Prostate gland (tissue), 2 donors: ENCODE measurements at regions not wholly inside any gene's neighbourhood (a gene's known extent, or its start where the extent isn't known, plus 50 kb on each side); places are given as distances from the start of the nearest gene placed in this dataset.

Experiments used
- DNase-seq: peaks from one replicate; pipeline ENCODE4 v3.0.0-alpha.2; 2019; ENCODE audit warnings: low spot score
- H3K27ac ChIP-seq, 2 donors: fragments of 200-600 bp; sonication (generic); 2 replicates each; pipeline ENCODE4 v1.5.1; 2017 to 2019
- H3K27me3 ChIP-seq: fragments of 200-600 bp; sonication (generic); replicated peaks from 2 replicates; pipeline ENCODE4 v1.5.1; 2019; ENCODE audit not compliant: insufficient read depth
- H3K36me3 ChIP-seq, 2 donors: fragments of 200-600 bp; sonication (generic); 1 replicate in 1 of 2; 2 replicates in 1 of 2; pipeline versions ENCODE4 v1.5.1 to v1.8.1; 2017 to 2019
- H3K4me1 ChIP-seq: fragments of 200-600 bp; sonication (generic); replicated peaks from 2 replicates; pipeline ENCODE4 v1.5.1; 2019
- H3K4me3 ChIP-seq, 2 donors: fragments of 200-600 bp; sonication (generic); 2 replicates each; pipeline ENCODE4 v1.5.1; 2017 to 2019
- H3K9me3 ChIP-seq: fragments of 200-600 bp; sonication (generic); 2 replicates; pipeline ENCODE4 v1.5.1; 2017
- CTCF ChIP-seq, 4 experiments: fragments of 200-600 bp in 2 of 4; fragments of 450-650 bp in 2 of 4; sonication (generic) in 2 of 4; IDR thresholded peaks; 1 replicate in 3 of 4; 2 replicates in 1 of 4; pipeline ENCODE4 v1.5.1; 2016 to 2019; ENCODE audit warnings: antibody characterized with exemption in 4 of 4, mild to moderate bottlenecking in 2 of 4, moderate library complexity in 2 of 4
- POLR2A ChIP-seq: fragments of 450-650 bp; IDR thresholded peaks from one replicate; pipeline ENCODE4 v1.6.1; 2016; ENCODE audit warnings: antibody characterized with exemption, mild to moderate bottlenecking
- POLR2AphosphoS5 ChIP-seq: sonication (generic); formaldehyde crosslinking; IDR thresholded peaks from one replicate; pipeline ENCODE4 v1.6.1; 2017; ENCODE audit warnings: antibody characterized with exemption
- WGBS: methylation state at CpG from one replicate; pipeline ENCODE4 v1.1.5; 2018; 5-methylcytosine and 5-hydroxymethylcytosine counted together
- intact Hi-C: fragments of 100-400 bp; cut with DNase I; formaldehyde crosslinking; loops from one replicate; pipeline ENCODE4 v1.14.2; 2022

GRCh38 chr13:107067381-107067780 is 499.4 kb upstream of the ARGLU1 start:
- Histone ChIP-seq H3K4me3 (no peak overlapping the region), H3K9me3 (no peaks in the 10 kb centered on the region), H3K27me3 (no peaks in the 10 kb centered on the region), H3K36me3 (no peaks in the 10 kb centered on the region), H3K27ac (no peak overlapping the region), H3K4me1 (no peaks in the 10 kb centered on the region)
- intact Hi-C loops, result no loop called here
- TF ChIP-seq POLR2AphosphoS5 (no peak), CTCF (IDR thresholded peaks at IDR 0.05) (no peak), POLR2A (no peak)
- WGBS, result 96% methylated on average over 4 of the region's 4 CpGs
- no peak for DNase-seq

GRCh38 chr13:107066355-107066754 is 498.4 kb upstream of the ARGLU1 start:
- TF ChIP-seq POLR2AphosphoS5 (no peak), CTCF (IDR thresholded peaks at IDR 0.05) (no peak), POLR2A (no peak)
- 98% methylated on average over 3 of the region's 3 CpGs for WGBS
- no peaks in the 10 kb centered on the region for H3K36me3 ChIP-seq
- H3K4me3 ChIP-seq, result no peak overlapping the region
- H3K9me3 ChIP-seq, result no peaks in the 10 kb centered on the region
- intact Hi-C loops, result no loop called here
- no peak for DNase-seq
- no peak overlapping the region for H3K27ac ChIP-seq
- no peaks in the 10 kb centered on the region for H3K4me1 ChIP-seq
- no peaks in the 10 kb centered on the region for H3K27me3 ChIP-seq

DNA sequence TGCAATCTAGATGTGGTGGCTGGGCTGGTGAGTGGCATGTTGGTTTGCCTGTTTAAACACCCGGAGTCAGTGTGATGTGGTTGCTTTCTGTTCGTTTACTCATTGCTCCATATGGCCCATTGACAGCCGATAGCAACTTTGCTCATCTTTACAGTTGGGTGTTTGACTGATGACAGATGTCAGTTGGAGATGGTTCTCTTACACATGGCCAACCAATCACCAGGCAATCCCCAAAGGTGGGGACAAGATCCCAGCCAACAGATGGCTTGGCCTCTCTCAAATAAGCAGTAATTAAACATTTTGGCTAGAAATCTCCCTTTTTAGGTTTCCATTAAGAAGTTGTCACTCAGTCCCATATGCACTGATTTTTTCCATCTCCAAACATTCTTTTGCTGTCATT is 497.1 kb upstream of the ARGLU1 start:
- 82% methylated on average over 3 of the region's 3 CpGs for WGBS
- H3K4me1 ChIP-seq, result no peaks in the 10 kb centered on the region
- no peaks in the 10 kb centered on the region for H3K27me3 ChIP-seq
- DNase-seq, result no peak
- H3K36me3 ChIP-seq, result no peaks in the 10 kb centered on the region
- no peaks in the 10 kb centered on the region for H3K9me3 ChIP-seq
- intact Hi-C loops, result no loop called here
- no peak overlapping the region for H3K4me3 ChIP-seq
- TF ChIP-seq POLR2A, result no peak
- TF ChIP-seq POLR2AphosphoS5, result no peak
- no peak for TF ChIP-seq CTCF (IDR thresholded peaks at IDR 0.05)
- no peak overlapping the region for H3K27ac ChIP-seq

DNA sequence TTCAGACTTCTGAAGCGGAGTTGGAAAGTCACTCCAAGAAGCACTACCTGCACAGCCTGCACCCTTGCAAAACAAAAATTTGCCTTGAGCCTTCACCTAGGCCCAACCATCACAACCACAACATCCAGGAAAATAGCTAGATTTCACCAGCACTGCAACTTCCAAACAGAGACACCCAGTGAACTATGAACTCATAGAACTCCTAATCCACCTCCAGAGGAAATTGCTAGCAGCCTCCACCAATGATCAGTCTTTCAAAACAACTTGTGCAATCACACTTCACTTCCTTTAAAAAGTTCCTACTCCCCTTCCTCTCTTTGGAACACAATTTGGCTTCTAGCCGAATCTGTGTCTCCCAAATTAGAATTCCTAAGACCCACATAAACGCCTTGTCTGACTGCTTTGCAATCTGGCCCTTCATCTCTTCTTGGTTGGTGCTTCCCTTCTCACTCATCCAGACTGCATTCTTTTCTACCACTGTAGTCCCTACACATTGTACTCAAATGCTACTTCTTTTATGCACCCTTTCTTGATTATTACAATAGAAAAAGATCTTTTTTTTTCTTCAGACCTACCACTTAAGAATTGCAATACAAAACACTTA is 489.2 kb upstream of the ARGLU1 start:
- Histone ChIP-seq H3K36me3 (no peaks in the 10 kb centered on the region), H3K27me3 (no peaks in the 10 kb centered on the region), H3K4me1 (no peaks in the 10 kb centered on the region), H3K4me3 (no peak overlapping the region), H3K27ac (no peak overlapping the region), H3K9me3 (no peaks in the 10 kb centered on the region)
- TF ChIP-seq POLR2AphosphoS5 (no peak), CTCF (IDR thresholded peaks at IDR 0.05) (no peak), POLR2A (no peak)
- DNase-seq, result no peak
- 66% methylated on average over 3 of the region's 3 CpGs for WGBS
- intact Hi-C loops, result no loop called here

- DNase-seq, result no peak
- Histone ChIP-seq H3K27me3 (no peaks in the 10 kb centered on the region), H3K4me1 (no peaks in the 10 kb centered on the region), H3K9me3 (no peaks in the 10 kb centered on the region), H3K36me3 (no peaks in the 10 kb centered on the region), H3K4me3 (no peak overlapping the region), H3K27ac (no peak overlapping the region)
- WGBS, result 28% methylated on average over 7 of the region's 7 CpGs
- intact Hi-C loops, result no loop called here
- TF ChIP-seq POLR2AphosphoS5, result peak; percentile 14
- TF ChIP-seq POLR2A, result no peak
- TF ChIP-seq CTCF (IDR thresholded peaks at IDR 0.05), result no peak
Measured at GRCh38 chr13:107043021-107043956, 475.4 kb upstream of the ARGLU1 start.
